ENCODE measurements at regions not wholly inside any gene's neighbourhood (a gene's known extent, or its start where the extent isn't known, plus 50 kb on each side); places are given as distances from the start of the nearest gene placed in this dataset.

GRCh38 chr10:88154596-88155250 lies 291.3 kb downstream of the PTEN start:
- no peak for TF ChIP-seq CTCF (conservative IDR thresholded peaks at IDR 0.05 in 1 of 2, IDR thresholded peaks at IDR 0.05 in 1 of 2; ENCODE audit: extremely low read depth in 1 of 2, insufficient read depth in 1 of 2, low read depth in 1 of 2, low read length in 2 of 2)
- TF ChIP-seq EZH2 (IDR thresholded peaks at IDR 0.05; ENCODE audit: borderline replicate concordance, low read length): no peak
